Stomach (tissue), 8 donors: ENCODE measurements at regions not wholly inside any gene's neighbourhood (a gene's known extent, or its start where the extent isn't known, plus 50 kb on each side); places are given as distances from the start of the nearest gene placed in this dataset.
A peak's percentile ranks its signal among the peaks of the same experiment; 100 is the strongest.

Experiments
- DNase-seq, 2 donors: peaks; one replicate each; pipeline versions ENCODE4 v3.0.0 to v3.0.0-alpha.2; 2013 to 2019
- H3K27ac ChIP-seq, 5 donors: fragments of 200-600 bp in 4 of 5; sonication (generic) in 4 of 5; one replicate each; pipeline ENCODE4 v1.5.1; 2013 to 2019; ENCODE audit warnings: mild to moderate bottlenecking in 1 of 5, moderate library complexity in 1 of 5
- H3K27me3 ChIP-seq, 3 donors: fragments of 200-600 bp; sonication (generic); one replicate each; pipeline ENCODE4 v1.5.1; 2017 to 2019; ENCODE audit warnings: mixed run types in 1 of 3
- H3K36me3 ChIP-seq, 4 donors: fragments of 200-600 bp; sonication (generic); 1 replicate in 3 of 4; 2 replicates in 1 of 4; pipeline ENCODE4 v1.5.1; 2016 to 2019
- H3K4me1 ChIP-seq, 4 donors: fragments of 200-600 bp; sonication (generic); one replicate each; pipeline ENCODE4 v1.5.1; 2016 to 2019
- H3K4me3 ChIP-seq, 4 donors: fragments of 200-600 bp; sonication (generic) in 3 of 4; one replicate each; pipeline ENCODE4 v1.5.1; 2016 to 2019; ENCODE audit warnings: mild to moderate bottlenecking in 1 of 4
- H3K9me3 ChIP-seq, 4 donors: fragments of 200-600 bp; sonication (generic); one replicate each; pipeline ENCODE4 v1.5.1; 2016 to 2019
- EP300 ChIP-seq: sonication (generic); formaldehyde crosslinking; IDR thresholded peaks from one replicate; pipeline ENCODE4 v1.6.1; 2017; ENCODE audit warnings: antibody characterized with exemption
- POLR2A ChIP-seq, 4 donors: fragments of 450-650 bp; IDR thresholded peaks; one replicate each; pipeline ENCODE4 v1.6.1; 2016; ENCODE audit warnings: antibody characterized with exemption in 4 of 4, control low read depth in 2 of 4, mild to moderate bottlenecking in 1 of 4, moderate library complexity in 1 of 4
- POLR2AphosphoS5 ChIP-seq, 3 donors: sonication (generic); formaldehyde crosslinking; IDR thresholded peaks; one replicate each; pipeline ENCODE4 v1.6.1; 2016; ENCODE audit warnings: antibody characterized with exemption in 3 of 3
- WGBS, 5 donors: extraction: QIAGEN DNeasy Blood & Tissue Kit in 3 of 5; methylation state at CpG; one replicate each; pipeline versions ENCODE4 v1.1.5 to v1.1.7; 2013 to 2018; 5-methylcytosine and 5-hydroxymethylcytosine counted together
- intact Hi-C: fragments of 100-400 bp; cut with DNase I; formaldehyde crosslinking; loops from one replicate; pipeline ENCODE4 v1.15.1; 2023; ENCODE audit warnings: low total_unique reads
- TF ChIP-seq, protein P1 (sequence below), 7 experiments: fragments of 450-650 bp in 4 of 7; fragments of 200-600 bp in 3 of 7; sonication (generic) in 3 of 7; IDR thresholded peaks; one replicate each; pipeline ENCODE4 v1.5.1; 2016 to 2019; ENCODE audit warnings: antibody characterized with exemption in 7 of 7, control low read depth in 2 of 7, mild to moderate bottlenecking in 1 of 7
- donor health status: healthy with polysubstance abuse.
- donor health status: Bipolar disorder and iron deficiency.
- donor health status: healthy.

DNA sequence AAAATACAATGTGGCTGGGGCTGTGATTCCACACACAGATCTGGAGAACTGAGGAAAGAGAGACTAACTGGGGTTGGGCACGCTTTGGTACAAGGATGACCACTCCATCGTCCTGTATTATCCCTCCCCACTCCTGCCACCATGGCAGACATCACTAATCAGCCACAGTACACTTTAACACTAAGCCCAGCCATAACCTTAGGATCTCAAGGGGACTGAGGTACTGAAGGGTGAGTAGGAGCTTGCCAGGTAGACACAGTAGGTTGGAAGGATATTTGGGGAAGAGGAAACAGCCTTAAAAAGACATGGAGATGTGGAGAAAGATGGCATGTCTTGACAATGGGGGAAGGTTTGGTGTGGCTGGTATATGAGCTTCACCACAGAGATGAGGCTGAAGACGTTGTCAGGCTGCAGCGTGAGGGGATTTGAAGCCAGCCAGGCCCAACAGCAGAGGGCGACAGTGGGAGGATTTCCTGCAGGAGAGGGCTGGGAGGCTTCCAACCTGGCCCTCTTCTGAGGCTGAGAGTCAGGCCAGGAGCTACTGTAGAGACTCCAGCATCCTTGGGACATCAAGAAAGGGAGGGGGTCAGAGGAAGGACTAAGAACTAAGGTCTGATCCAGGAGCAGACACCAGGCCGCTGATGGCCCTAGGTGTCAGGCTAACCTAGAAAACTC, 58.6 kb upstream of the COL13A1 start:
- intact Hi-C loops = no loop called here
- no peak overlapping the region for H3K4me3 ChIP-seq
- TF ChIP-seq POLR2AphosphoS5 (IDR thresholded peaks at IDR 0.05) = no peak
- TF ChIP-seq EP300 = no peak
- TF ChIP-seq, protein P1, sequence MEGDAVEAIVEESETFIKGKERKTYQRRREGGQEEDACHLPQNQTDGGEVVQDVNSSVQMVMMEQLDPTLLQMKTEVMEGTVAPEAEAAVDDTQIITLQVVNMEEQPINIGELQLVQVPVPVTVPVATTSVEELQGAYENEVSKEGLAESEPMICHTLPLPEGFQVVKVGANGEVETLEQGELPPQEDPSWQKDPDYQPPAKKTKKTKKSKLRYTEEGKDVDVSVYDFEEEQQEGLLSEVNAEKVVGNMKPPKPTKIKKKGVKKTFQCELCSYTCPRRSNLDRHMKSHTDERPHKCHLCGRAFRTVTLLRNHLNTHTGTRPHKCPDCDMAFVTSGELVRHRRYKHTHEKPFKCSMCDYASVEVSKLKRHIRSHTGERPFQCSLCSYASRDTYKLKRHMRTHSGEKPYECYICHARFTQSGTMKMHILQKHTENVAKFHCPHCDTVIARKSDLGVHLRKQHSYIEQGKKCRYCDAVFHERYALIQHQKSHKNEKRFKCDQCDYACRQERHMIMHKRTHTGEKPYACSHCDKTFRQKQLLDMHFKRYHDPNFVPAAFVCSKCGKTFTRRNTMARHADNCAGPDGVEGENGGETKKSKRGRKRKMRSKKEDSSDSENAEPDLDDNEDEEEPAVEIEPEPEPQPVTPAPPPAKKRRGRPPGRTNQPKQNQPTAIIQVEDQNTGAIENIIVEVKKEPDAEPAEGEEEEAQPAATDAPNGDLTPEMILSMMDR (IDR thresholded peaks at IDR 0.05) = no peak
- no peak for TF ChIP-seq POLR2A (IDR thresholded peaks at IDR 0.05)
- H3K27ac ChIP-seq = no peak overlapping the region
- H3K4me1 ChIP-seq = no peaks in the 10 kb centered on the region
- H3K9me3 ChIP-seq = no peaks in the 10 kb centered on the region
- H3K36me3 ChIP-seq = no peaks in the 10 kb centered on the region
- WGBS, 5 donors = 55 to 68% (median 59%) methylated on average over 6 of the region's 6 CpGs
- H3K27me3 ChIP-seq = peaks cover 0 to 21% (median 5%) of the 10 kb centered on the region in 3 donors
- DNase-seq = peak in 1 of 2 donors; percentile 62

DNA sequence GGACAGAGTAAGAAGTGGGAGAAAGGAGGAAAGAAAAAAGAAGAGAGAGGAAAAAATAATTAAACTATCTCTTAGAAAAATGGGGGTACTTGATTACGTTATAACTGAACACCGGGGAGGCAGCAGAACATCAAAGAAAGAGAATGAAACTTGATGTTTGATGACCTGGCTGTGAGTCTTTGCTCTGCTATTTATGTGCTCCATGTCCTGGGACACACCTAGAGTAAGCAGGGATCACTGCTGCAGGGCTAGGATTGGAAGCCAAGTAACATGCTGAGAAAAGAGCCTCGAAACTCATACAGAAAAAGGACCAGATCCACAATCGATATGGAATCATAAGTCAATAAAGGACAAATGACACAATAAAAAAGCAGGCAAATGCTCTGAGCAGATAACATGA, 56.7 kb upstream of the COL13A1 start:
- 59 to 78% (median 69%) methylated on average over 4 of the region's 4 CpGs for WGBS, 5 donors
- intact Hi-C loops = no loop called here
- H3K9me3 ChIP-seq = no peaks in the 10 kb centered on the region
- no peak overlapping the region for H3K27ac ChIP-seq
- TF ChIP-seq POLR2A (IDR thresholded peaks at IDR 0.05) = no peak
- TF ChIP-seq EP300 = no peak
- TF ChIP-seq, protein P1 (IDR thresholded peaks at IDR 0.05) = no peak
- no peak for TF ChIP-seq POLR2AphosphoS5 (IDR thresholded peaks at IDR 0.05)
- H3K4me1 ChIP-seq = no peaks in the 10 kb centered on the region
- DNase-seq = no peak
- H3K27me3 ChIP-seq = peaks cover 0 to 21% (median 5%) of the 10 kb centered on the region in 3 donors
- H3K36me3 ChIP-seq = no peaks in the 10 kb centered on the region
- H3K4me3 ChIP-seq = no peak overlapping the region

DNA sequence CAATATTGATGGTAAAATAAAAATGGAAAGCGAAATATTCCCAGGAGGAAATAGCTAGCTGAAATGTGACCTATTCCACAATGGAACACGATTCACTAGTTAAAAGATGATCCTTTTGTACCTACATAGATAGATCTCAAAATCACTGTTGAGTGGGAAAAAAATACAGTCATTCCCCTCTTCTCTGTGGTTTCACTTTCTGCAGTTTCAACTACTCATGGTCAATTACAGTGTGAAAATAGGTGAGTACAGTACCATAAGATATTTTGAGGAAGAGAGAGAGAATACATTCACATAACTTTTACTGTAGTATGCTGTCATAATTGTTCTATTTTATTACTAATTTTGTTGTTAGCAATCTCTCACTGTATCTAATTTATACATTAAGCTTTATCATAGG, 56.0 kb upstream of the COL13A1 start:
- TF ChIP-seq POLR2A (IDR thresholded peaks at IDR 0.05) = no peak
- TF ChIP-seq, protein P1 (IDR thresholded peaks at IDR 0.05) = no peak
- no peak for TF ChIP-seq POLR2AphosphoS5 (IDR thresholded peaks at IDR 0.05)
- no peak overlapping the region for H3K4me3 ChIP-seq
- no peak overlapping the region for H3K27ac ChIP-seq
- no peaks in the 10 kb centered on the region for H3K4me1 ChIP-seq
- peaks cover 0 to 18% (median 5%) of the 10 kb centered on the region in 3 donors for H3K27me3 ChIP-seq
- intact Hi-C loops = no loop called here
- H3K9me3 ChIP-seq = no peaks in the 10 kb centered on the region
- H3K36me3 ChIP-seq = no peaks in the 10 kb centered on the region
- WGBS, 5 donors = 67 to 85% (median 79%) methylated on average over 2 of the region's 2 CpGs
- no peak for DNase-seq

DNA sequence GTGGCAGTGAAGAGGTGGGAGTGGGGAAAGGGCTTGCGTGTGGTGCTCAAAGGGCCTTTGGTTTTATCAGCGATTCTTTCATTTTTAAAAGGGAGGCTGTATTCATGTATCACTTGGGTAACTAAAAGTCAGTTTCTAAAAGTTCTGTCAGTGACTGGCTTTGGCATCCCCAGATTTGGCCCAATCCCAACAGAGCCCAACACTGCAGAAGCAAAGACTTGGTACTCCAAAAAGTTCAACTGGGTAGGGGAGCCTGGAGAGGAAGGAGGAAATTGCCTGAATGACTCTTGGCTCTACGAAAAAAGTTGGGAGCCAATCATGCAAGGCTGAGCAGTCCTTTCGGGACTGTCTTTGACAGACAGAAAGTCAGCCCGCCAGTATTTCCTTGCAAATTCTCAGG, 54.5 kb upstream of the COL13A1 start:
- no peak for DNase-seq
- H3K36me3 ChIP-seq = no peaks in the 10 kb centered on the region
- WGBS, 5 donors = 52 to 70% (median 61%) methylated on average over 5 of the region's 5 CpGs
- peaks cover 0 to 7% (median 0%) of the 10 kb centered on the region in 4 donors for H3K4me1 ChIP-seq
- H3K27ac ChIP-seq = no peak overlapping the region
- H3K27me3 ChIP-seq = peaks cover 0 to 17% (median 5%) of the 10 kb centered on the region in 3 donors
- TF ChIP-seq, protein P1 (IDR thresholded peaks at IDR 0.05) = no peak
- TF ChIP-seq EP300 (no peak), POLR2AphosphoS5 (IDR thresholded peaks at IDR 0.05) (no peak)
- no peak overlapping the region for H3K4me3 ChIP-seq
- H3K9me3 ChIP-seq = no peaks in the 10 kb centered on the region
- intact Hi-C loops = no loop called here
